ENCODE measurements at regions not wholly inside any gene's neighbourhood (a gene's known extent, or its start where the extent isn't known, plus 50 kb on each side); places are given as distances from the start of the nearest gene placed in this dataset.
"Not testable (repeated sequence)": the region's sequence is repeated elsewhere in the genome, so short reads cannot be mapped to it uniquely, and the experiment has no call there.

- H3K27ac ChIP-seq, result no peak overlapping the region
- peaks cover 63% of the 10 kb centered on the region for H3K27me3 ChIP-seq (ENCODE audit: insufficient read depth, low read depth, severe bottlenecking)
- TF ChIP-seq CTCF (IDR thresholded peaks at IDR 0.05; ENCODE audit: low read depth, low read length), result no peak
- H3K36me3 ChIP-seq, result no peaks in the 10 kb centered on the region
- H3K9me3 ChIP-seq (ENCODE audit: severe bottlenecking), result peaks cover 7% of the 10 kb centered on the region
- DNase-seq, result peak; percentile 89
- H3K4me3 ChIP-seq (ENCODE audit: low read depth, low read length), result no peak overlapping the region
Measured at GRCh38 chr6:27049863-27050781, 197.4 kb upstream of the PRSS16 start.

GRCh38 chr6:27052082-27052730, 195.3 kb upstream of the PRSS16 start:
- not testable (repeated sequence) for H3K36me3 ChIP-seq; H3K9me3 ChIP-seq (ENCODE audit: severe bottlenecking); H3K27ac ChIP-seq; H3K4me3 ChIP-seq (ENCODE audit: low read depth, low read length); DNase-seq
- peaks cover 72% of the 10 kb centered on the region for H3K27me3 ChIP-seq (ENCODE audit: insufficient read depth, low read depth, severe bottlenecking)

- H3K27me3 ChIP-seq (ENCODE audit: insufficient read depth, low read depth, severe bottlenecking), result peaks cover 77% of the 10 kb centered on the region
- H3K9me3 ChIP-seq (ENCODE audit: severe bottlenecking), result no peaks in the 10 kb centered on the region
- no peak overlapping the region for H3K27ac ChIP-seq
- TF ChIP-seq CTCF (IDR thresholded peaks at IDR 0.05; ENCODE audit: low read depth, low read length), result no peak
- no peaks in the 10 kb centered on the region for H3K36me3 ChIP-seq
- no peak for DNase-seq
- no peak overlapping the region for H3K4me3 ChIP-seq (ENCODE audit: low read depth, low read length)
Measured at GRCh38 chr6:27052731-27053082, 194.8 kb upstream of the PRSS16 start.

GRCh38 chr6:27053738-27054137, 193.8 kb upstream of the PRSS16 start:
- H3K27ac ChIP-seq, result no peak overlapping the region
- no peak overlapping the region for H3K4me3 ChIP-seq (ENCODE audit: low read depth, low read length)
- no peaks in the 10 kb centered on the region for H3K9me3 ChIP-seq (ENCODE audit: severe bottlenecking)
- H3K27me3 ChIP-seq (ENCODE audit: insufficient read depth, low read depth, severe bottlenecking), result peaks cover 82% of the 10 kb centered on the region
- no peak for TF ChIP-seq CTCF (IDR thresholded peaks at IDR 0.05; ENCODE audit: low read depth, low read length)
- H3K36me3 ChIP-seq, result no peaks in the 10 kb centered on the region
- no peak for DNase-seq

- Histone ChIP-seq H3K4me3 (ENCODE audit: low read depth, low read length) (no peak overlapping the region), H3K36me3 (no peaks in the 10 kb centered on the region), H3K27ac (no peak overlapping the region), H3K27me3 (ENCODE audit: insufficient read depth, low read depth, severe bottlenecking) (peaks cover 86% of the 10 kb centered on the region), H3K9me3 (ENCODE audit: severe bottlenecking) (no peaks in the 10 kb centered on the region)
- TF ChIP-seq CTCF (IDR thresholded peaks at IDR 0.05; ENCODE audit: low read depth, low read length), result no peak
- no peak for DNase-seq
Measured at GRCh38 chr6:27056615-27057014, 190.9 kb upstream of the PRSS16 start.

- peaks cover 84% of the 10 kb centered on the region for H3K27me3 ChIP-seq (ENCODE audit: insufficient read depth, low read depth, severe bottlenecking)
- H3K36me3 ChIP-seq, result no peaks in the 10 kb centered on the region
- no peak for TF ChIP-seq CTCF (IDR thresholded peaks at IDR 0.05; ENCODE audit: low read depth, low read length)
- no peaks in the 10 kb centered on the region for H3K9me3 ChIP-seq (ENCODE audit: severe bottlenecking)
- DNase-seq, result no peak
- no peak overlapping the region for H3K4me3 ChIP-seq (ENCODE audit: low read depth, low read length)
- no peak overlapping the region for H3K27ac ChIP-seq
Measured at GRCh38 chr6:27059621-27060425, 187.7 kb upstream of the PRSS16 start.

All from WERI-Rb-1 (cell line).